Ishikawa (cell line): ENCODE measurements at regions not wholly inside any gene's neighbourhood (a gene's known extent, or its start where the extent isn't known, plus 50 kb on each side); places are given as distances from the start of the nearest gene placed in this dataset.

Experiments used
- CEBPB ChIP-seq: IDR thresholded peaks from 2 replicates; pipeline ENCODE4 v1.6.1; 2012
- CREB1 ChIP-seq: IDR thresholded peaks from 2 replicates; pipeline ENCODE4 v1.6.1; 2012; ENCODE audit warnings: low read depth
- EGR1 ChIP-seq: IDR thresholded peaks from 2 replicates; pipeline ENCODE4 v1.6.1; 2012
- EP300 ChIP-seq: IDR thresholded peaks from 2 replicates; pipeline ENCODE4 v1.6.1; 2012; ENCODE audit warnings: borderline replicate concordance
- FOXM1 ChIP-seq: IDR thresholded peaks from 2 replicates; pipeline ENCODE4 v1.6.1; 2012; ENCODE audit warnings: low read depth, borderline replicate concordance
- MAX ChIP-seq: IDR thresholded peaks from 2 replicates; pipeline ENCODE4 v1.6.1; 2012
- NFIC ChIP-seq: IDR thresholded peaks from 2 replicates; pipeline ENCODE4 v1.6.1; 2012
- RAD21 ChIP-seq: IDR thresholded peaks from 2 replicates; pipeline ENCODE4 v1.6.1; 2012; ENCODE audit warnings: low read depth
- REST ChIP-seq: IDR thresholded peaks from 2 replicates; pipeline ENCODE4 v1.6.1; 2012; ENCODE audit warnings: low read depth, mild to moderate bottlenecking
- TAF1 ChIP-seq: IDR thresholded peaks from 2 replicates; pipeline ENCODE4 v1.6.1; 2012; ENCODE audit warnings: low read depth, mild to moderate bottlenecking
- TCF12 ChIP-seq: IDR thresholded peaks from 2 replicates; pipeline ENCODE4 v1.6.1; 2012; ENCODE audit warnings: low read depth
- TEAD4 ChIP-seq: IDR thresholded peaks from 2 replicates; pipeline ENCODE4 v1.6.1; 2012
- USF1 ChIP-seq: IDR thresholded peaks from 2 replicates; pipeline ENCODE4 v1.6.1; 2012
- YY1 ChIP-seq: IDR thresholded peaks from 2 replicates; pipeline ENCODE4 v1.6.1; 2012; ENCODE audit warnings: low read depth
- ZBTB7A ChIP-seq: IDR thresholded peaks from 2 replicates; pipeline ENCODE4 v1.6.1; 2012; ENCODE audit warnings: low read depth

- no peak for TF ChIP-seq EP300
- no peak for TF ChIP-seq REST
- TF ChIP-seq USF1, result no peak
- no peak for TF ChIP-seq CEBPB
Measured at GRCh38 chr13:39232999-39233398, 194.7 kb downstream of the NHLRC3 start.

DNA sequence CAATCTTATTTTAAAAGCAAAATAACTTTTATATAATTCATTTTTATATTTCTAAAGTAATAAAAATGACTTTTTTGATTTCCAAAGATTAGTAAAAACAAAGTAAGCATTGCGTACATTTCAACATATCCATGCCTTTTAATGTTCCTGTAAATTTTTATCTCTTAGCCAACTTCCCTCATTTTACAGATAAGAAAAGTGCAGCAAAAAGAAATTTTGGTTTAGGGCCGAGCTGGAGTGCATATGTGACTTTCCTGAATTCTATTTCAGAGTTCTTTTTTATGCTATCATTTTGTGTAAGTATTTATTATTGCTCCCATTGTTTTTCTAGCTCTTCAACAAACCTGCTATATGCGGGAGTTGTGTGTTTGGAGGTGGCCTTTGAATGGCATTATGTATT, 195.3 kb downstream of the NHLRC3 start:
- TF ChIP-seq RAD21, result no peak
- no peak for TF ChIP-seq EP300
- no peak for TF ChIP-seq ZBTB7A
- no peak for TF ChIP-seq CEBPB
- TF ChIP-seq REST, result no peak

DNA sequence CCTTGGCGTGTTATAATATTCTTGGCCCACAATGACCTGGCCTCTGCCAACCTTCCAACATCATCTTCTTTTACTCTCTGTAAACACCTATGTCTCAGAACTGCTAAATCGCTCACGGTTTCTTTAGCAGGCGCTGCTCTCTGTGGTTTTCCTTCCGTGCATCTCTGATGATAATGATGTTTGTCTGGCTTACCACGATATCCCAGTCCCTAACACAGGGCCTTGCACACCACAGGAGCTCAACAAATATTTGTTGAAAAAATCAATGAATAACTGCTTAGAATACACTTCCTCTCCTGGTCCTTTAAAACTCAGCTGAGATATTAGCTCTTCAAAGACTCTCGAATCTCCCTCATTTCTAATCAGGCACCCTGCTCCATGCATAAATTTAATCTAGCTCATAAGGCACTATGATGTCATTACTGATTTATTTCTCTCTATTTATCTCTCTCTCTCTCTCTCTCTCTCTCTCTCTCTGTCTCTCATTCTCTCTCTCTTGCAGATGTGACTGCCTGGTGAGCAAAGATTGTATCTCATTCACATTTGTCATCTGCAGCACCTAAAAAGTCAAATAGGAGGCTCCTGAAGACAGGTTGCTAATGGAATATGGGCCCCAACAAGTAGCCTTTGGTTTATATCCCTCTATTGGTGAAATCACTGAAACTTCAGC, 206.4 kb downstream of the NHLRC3 start:
- TF ChIP-seq MAX (no peak), REST (no peak), TEAD4 (no peak), ZBTB7A (no peak), RAD21 (no peak), CREB1 (no peak), YY1 (no peak), EGR1 (no peak), TCF12 (no peak), FOXM1 (no peak), TAF1 (no peak), CEBPB (no peak), EP300 (no peak), NFIC (no peak)

GRCh38 chr13:39245688-39246087, 207.4 kb downstream of the NHLRC3 start:
- TF ChIP-seq CEBPB (no peak), TAF1 (no peak), CREB1 (no peak), YY1 (no peak), TCF12 (no peak), USF1 (no peak), MAX (no peak), FOXM1 (no peak), TEAD4 (no peak), REST (no peak), EP300 (no peak), EGR1 (no peak)
